GM12891 (cell line): ENCODE measurements at regions not wholly inside any gene's neighbourhood (a gene's known extent, or its start where the extent isn't known, plus 50 kb on each side); places are given as distances from the start of the nearest gene placed in this dataset.

ENCODE experiments used
- POLR2A ChIP-seq: IDR thresholded peaks from 2 replicates; pipeline ENCODE4 v1.6.1; 2011; ENCODE audit warnings: low read depth, low read length, control low read depth
- POLR2AphosphoS5 ChIP-seq: IDR thresholded peaks from 2 replicates; pipeline ENCODE4 v1.6.1; 2011; ENCODE audit warnings: low read depth, low read length, control low read depth
- TAF1 ChIP-seq: IDR thresholded peaks from 2 replicates; pipeline ENCODE4 v1.6.1; 2011; ENCODE audit warnings: low read depth, low read length, control low read depth

GRCh38 chr12:85516667-85517325, 236.8 kb downstream of the ALX1 start:
- TF ChIP-seq POLR2A = no peak
- no peak for TF ChIP-seq POLR2AphosphoS5
- no peak for TF ChIP-seq TAF1
